ENCODE measurements at regions not wholly inside any gene's neighbourhood (a gene's known extent, or its start where the extent isn't known, plus 50 kb on each side); places are given as distances from the start of the nearest gene placed in this dataset.

- CTCF ChIA-PET, result no interaction called here
- intact Hi-C loops (cut with micrococcal nuclease), result no loop called here
- no peak for DNase-seq
Measured at GRCh38 chr18:43774497-43774896, 497.2 kb upstream of the SYT4 start.

GRCh38 chr18:43775591-43775990 lies 498.3 kb upstream of the SYT4 start:
- CTCF ChIA-PET, result no interaction called here
- H3K4me3 Mint-ChIP-seq, result no peak overlapping the region
- no peaks in the 10 kb centered on the region for H3K4me1 Mint-ChIP-seq (ENCODE audit: low read depth)

More at GRCh38 chr18:43774497-43774896, 497.2 kb upstream of the SYT4 start:
- no peaks in the 10 kb centered on the region for H3K9me3 Mint-ChIP-seq
- H3K27me3 Mint-ChIP-seq, result no peaks in the 10 kb centered on the region
- no peak overlapping the region for H3K27ac Mint-ChIP-seq
- ATAC-seq, result no peak
- H3K4me3 Mint-ChIP-seq, result no peak overlapping the region
- H3K36me3 Mint-ChIP-seq (ENCODE audit: low read depth), result no peaks in the 10 kb centered on the region
- POLR2A ChIA-PET, result no interaction called here
- no peaks in the 10 kb centered on the region for H3K4me1 Mint-ChIP-seq (ENCODE audit: low read depth)
- no peak for TF ChIP-seq CTCF (IDR thresholded peaks at IDR 0.05)

GRCh38 chr18:43776997-43777396 lies 499.7 kb upstream of the SYT4 start:
- ATAC-seq (no peak), DNase-seq (no peak)
- ChIA-PET POLR2A (no interaction called here), CTCF (no interaction called here)
- intact Hi-C loops (cut with micrococcal nuclease), result no loop called here
- Mint-ChIP-seq H3K9me3 (no peaks in the 10 kb centered on the region), H3K36me3 (ENCODE audit: low read depth) (no peaks in the 10 kb centered on the region), H3K27ac (no peak overlapping the region), H3K4me3 (no peak overlapping the region), H3K27me3 (no peaks in the 10 kb centered on the region), H3K4me1 (ENCODE audit: low read depth) (no peaks in the 10 kb centered on the region)
- TF ChIP-seq CTCF (IDR thresholded peaks at IDR 0.05), result no peak

More at GRCh38 chr18:43775591-43775990, 498.3 kb upstream of the SYT4 start:
- H3K36me3 Mint-ChIP-seq (ENCODE audit: low read depth), result no peaks in the 10 kb centered on the region
- no peak overlapping the region for H3K27ac Mint-ChIP-seq
- no peak for TF ChIP-seq CTCF (IDR thresholded peaks at IDR 0.05)
- H3K27me3 Mint-ChIP-seq, result no peaks in the 10 kb centered on the region
- POLR2A ChIA-PET, result no interaction called here
- ATAC-seq (no peak), DNase-seq (no peak)
- H3K9me3 Mint-ChIP-seq, result no peaks in the 10 kb centered on the region
- intact Hi-C loops (cut with micrococcal nuclease), result no loop called here

GRCh38 chr18:43777636-43778304 lies 500.5 kb upstream of the SYT4 start:
- intact Hi-C loops (cut with micrococcal nuclease), result no loop called here
- ATAC-seq (no peak), DNase-seq (no peak)
- POLR2A ChIA-PET, result no interaction called here
- no peak for TF ChIP-seq CTCF (IDR thresholded peaks at IDR 0.05)
- Mint-ChIP-seq H3K4me1 (ENCODE audit: low read depth) (no peaks in the 10 kb centered on the region), H3K36me3 (ENCODE audit: low read depth) (no peaks in the 10 kb centered on the region), H3K4me3 (no peak overlapping the region), H3K27ac (no peak overlapping the region), H3K9me3 (no peaks in the 10 kb centered on the region), H3K27me3 (no peaks in the 10 kb centered on the region)
- CTCF ChIA-PET, result no interaction called here

- ATAC-seq, result no peak
- ChIA-PET POLR2A (no interaction called here), CTCF (no interaction called here)
- Mint-ChIP-seq H3K4me3 (no peak overlapping the region), H3K4me1 (ENCODE audit: low read depth) (no peaks in the 10 kb centered on the region), H3K36me3 (ENCODE audit: low read depth) (no peaks in the 10 kb centered on the region), H3K27ac (no peak overlapping the region), H3K9me3 (no peaks in the 10 kb centered on the region), H3K27me3 (no peaks in the 10 kb centered on the region)
- intact Hi-C loops (cut with micrococcal nuclease), result no loop called here
- DNase-seq, result no peak
- TF ChIP-seq CTCF (IDR thresholded peaks at IDR 0.05), result no peak
Measured at GRCh38 chr18:43780782-43781340, 503.6 kb upstream of the SYT4 start.

All from activated CD8-positive, alpha-beta T cell treated with anti-CD3 and anti-CD28 coated beads for 36 hours (primary cell).